Glomerular visceral epithelial cell (primary cell): ENCODE measurements at regions not wholly inside any gene's neighbourhood (a gene's known extent, or its start where the extent isn't known, plus 50 kb on each side); places are given as distances from the start of the nearest gene placed in this dataset.
"Not testable (repeated sequence)": the region's sequence is repeated elsewhere in the genome, so short reads cannot be mapped to it uniquely, and the experiment has no call there.

Source experiments
- DNase-seq: peaks from one replicate; pipeline ENCODE4 v3.0.0-alpha.2; 2016; ENCODE audit errors: extremely low spot score

DNA sequence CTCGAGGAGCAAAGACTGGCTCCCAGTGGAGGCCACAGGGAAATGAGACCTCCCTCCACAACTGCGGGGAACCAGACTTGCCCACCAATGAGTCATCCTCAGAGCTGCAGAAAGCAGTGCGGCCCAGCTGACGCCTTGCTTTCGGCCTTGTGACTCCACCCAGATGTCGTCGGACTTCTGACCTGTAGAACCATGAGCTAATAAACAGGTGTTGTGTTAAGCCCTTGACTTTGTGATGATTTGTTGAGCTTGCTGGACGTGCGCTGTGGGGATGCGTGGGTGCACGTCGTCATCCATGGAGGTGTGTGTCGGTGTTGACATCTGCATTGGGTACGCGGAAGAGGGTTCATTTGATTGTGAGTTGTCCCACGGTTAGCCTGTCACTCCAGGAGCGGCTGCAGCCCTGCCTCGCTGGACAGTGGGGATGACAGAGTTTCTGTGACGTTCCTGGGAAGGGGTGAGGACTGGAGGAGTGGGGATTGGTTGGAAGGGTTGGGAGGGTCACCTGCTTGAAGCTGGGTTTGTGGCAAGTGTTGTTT is 154.1 kb downstream of the SH3BP4 start:
- DNase-seq, result peak; percentile 17

DNA sequence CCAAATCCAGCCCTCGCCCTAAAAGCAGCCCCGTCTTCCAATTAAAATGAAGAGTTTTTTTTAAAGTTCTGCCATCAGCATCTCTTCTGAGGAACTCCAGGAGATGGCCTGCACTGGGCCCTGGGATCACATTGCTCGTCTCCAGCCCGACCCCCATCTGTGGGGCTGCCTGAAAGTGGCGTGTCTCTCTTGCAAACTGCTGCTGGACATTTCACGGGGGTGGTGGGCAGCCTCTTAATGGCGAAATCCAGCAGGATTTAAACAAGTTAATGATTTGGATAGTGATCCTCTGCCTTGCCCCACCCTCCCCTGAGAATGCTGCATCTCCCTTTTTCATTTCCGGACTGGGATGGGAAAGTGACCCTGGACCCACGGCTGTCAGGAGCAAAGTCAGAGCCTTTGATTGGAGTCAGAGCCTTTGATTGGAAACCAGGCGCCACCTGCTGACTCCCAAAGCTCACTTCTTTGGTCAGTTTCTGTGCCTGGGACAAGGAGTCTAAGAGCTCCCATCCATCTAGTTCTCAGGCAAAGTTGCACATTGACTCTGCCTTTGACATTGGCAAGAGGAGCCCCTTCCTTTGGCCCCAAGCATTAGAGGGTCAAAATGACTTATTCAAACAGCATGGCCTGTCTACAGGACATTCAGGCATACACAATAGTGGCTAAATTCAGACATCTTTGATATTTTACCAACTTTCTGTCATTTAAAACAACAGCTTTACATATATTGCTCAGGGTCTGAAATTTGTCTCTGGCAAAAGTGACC is 155.2 kb downstream of the SH3BP4 start:
- DNase-seq, result peak; percentile 79

DNA sequence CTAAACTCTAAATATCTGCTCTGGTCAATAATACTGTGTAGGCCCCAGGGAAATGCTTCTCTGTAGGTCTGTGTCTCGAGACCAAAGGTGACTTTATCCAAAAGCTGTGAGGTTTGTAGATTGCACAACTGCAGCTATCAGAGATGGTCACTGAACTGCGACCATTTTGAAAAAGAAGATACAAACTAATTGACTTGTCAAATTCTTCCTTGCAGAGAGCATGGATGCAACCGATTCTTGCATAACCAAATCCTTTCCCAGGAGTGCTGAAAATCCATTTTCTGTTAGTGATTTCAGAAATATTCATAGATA is 155.8 kb downstream of the SH3BP4 start:
- DNase-seq, result no peak

DNA sequence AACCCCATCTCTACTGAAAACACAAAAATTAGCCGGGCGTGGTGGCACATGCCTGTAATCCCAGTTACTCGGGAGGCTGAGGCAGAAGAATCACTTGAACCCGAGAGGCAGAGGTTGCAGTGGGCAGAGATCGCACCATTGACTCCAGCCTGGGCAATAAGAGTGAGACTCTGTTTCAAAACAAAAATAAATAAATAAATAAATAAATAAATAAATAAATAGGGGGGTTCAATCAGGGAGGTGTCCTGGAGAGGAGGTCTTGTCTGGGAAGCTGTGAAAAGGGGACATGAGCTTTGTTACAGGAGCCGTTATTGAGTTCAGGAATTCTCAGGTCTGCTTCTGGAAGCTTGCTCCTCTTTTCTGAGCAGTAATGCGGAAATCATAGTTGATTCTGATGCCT is 157.7 kb downstream of the SH3BP4 start:
- DNase-seq, result not testable (repeated sequence)

DNA sequence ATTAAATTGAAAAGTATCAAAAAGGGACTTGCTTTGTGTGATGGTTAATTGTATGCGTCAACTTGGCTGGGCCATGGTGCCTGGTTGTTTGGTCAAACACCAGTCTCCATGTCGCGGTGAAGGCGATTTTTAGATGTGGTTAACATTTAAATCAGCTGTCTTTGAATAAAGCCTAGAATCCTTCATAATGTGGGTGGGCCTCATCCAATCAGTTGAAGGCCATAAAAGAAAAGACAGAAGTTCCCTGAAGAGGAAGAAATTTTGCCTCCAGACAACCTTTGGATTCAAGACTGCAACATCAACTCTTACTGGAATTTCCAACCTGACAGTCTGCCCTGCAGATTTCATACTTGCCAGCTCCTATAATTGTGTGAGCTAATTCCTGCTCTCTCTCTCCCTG is 160.5 kb downstream of the SH3BP4 start:
- no peak for DNase-seq

DNA sequence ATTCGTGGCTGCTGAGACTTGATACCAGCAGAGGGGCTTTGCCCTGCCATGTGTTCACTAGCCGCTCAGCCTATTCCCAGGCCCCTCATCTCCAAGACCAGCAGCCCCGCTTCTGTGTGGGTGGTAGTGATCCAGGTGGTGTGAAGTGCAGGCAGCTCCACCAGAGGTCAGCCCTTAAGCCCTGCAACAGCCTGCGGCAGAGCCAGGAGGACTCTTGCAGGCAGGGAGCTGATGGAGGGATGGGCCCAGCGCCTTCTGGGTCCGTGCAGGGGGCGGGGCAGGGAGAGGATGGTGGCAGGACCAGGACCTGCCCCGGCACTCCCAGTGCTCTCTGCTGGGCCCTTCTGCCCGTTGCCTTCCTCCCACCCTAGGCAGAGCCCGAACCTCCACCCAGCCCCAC is 162.0 kb downstream of the SH3BP4 start:
- no peak for DNase-seq

DNA sequence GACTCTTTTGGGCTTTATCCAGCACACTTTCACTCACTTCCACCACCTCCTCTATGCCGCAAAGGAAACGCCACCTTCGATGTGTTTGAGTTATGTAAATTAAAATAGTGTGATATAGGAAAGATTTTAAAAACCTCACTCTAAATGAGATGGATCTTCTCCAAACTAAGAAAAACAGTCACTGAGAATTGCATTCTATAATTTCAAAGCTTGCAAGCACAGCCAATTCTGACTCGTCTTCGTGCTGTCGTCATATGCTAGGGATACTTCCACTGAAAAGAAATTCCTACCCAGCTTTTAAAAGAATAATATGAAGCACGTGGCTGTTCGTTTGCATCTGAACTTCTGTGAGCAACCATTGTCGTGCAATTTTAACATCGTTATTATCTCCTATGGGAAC is 162.5 kb downstream of the SH3BP4 start:
- DNase-seq, result no peak

DNA sequence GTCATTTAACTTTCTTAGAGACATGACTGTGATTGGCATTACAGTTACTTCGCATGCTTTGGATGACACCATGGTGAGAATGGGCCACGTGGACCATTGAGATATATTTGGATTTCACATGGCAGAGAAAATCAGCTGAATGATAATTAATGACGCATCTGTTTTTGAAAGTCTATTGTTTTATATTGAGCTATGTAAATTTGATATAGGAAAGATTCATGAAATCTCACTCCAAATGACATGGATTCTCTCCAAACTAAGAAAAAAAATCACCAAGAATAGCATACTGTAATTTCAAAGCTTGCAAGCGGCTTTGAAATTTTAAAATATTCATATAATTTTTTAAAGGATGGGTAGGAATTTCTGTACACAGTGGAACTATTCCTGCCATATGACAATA is 163.7 kb downstream of the SH3BP4 start:
- DNase-seq, result no peak

DNA sequence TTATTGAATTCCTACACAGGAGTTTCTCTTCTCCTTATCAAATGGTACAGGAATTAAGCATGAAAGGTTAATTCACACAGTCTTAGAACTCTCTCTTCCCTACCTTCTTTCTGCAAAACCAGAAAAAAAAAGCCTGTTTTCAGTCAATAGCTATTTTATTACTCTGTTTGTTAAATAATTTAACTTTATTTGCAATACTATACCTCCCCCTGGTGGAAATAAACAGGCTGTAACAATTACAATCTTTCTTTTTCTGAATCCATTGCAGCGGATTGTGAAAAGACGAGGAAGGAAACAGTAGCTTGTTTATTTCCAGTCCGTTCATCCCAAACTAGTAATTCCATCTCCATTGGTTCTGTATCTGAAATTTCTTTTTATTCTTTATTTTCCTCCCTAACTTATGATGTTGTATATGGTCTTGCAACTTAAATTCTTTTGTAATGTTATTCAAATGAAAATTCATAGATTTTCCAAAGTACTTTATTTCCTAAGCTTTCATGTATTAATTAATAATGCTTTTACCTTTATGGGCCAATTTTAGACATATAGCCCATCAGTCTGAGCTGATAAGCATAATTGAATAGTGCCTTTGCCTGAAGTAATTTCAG is 165.2 kb downstream of the SH3BP4 start:
- DNase-seq, result peak; percentile 59

DNA sequence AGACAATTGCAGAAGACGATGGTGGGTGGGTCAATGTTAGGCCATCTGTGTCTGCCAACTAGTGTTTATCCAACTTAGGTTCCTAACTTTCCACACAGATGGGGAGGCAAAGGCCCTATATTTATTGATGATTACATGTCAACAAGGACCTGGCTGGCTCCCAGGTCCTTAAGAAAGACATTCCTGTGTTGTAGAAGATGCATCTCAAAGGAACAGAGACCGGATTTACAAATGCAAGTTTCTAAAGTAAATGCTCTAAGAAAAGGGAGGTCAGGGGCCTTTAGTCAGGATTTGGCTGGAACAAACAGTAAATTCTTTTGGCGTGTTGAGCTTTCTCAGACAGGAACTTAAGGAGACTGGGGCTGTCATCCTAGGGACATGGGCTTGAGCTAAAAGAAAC is 175.0 kb downstream of the SH3BP4 start:
- no peak for DNase-seq

DNA sequence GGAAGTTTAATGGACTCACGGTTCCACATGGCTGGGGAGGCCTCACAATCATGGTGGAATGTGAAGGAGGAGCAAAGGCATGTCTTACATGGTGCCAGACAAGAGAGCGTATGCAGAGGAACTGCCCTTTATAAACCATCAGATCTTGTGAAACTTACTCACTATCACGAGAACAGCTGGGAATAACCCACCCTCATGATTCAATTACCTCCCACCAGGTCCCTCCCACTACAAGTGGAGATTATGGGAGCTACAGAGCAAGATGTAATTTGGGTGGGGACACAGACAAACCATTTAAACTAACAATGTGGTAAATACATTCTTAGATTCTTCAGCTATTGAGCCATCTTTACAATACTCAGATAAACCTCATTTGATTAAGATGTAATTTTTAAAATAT is 176.1 kb downstream of the SH3BP4 start:
- DNase-seq, result no peak

DNA sequence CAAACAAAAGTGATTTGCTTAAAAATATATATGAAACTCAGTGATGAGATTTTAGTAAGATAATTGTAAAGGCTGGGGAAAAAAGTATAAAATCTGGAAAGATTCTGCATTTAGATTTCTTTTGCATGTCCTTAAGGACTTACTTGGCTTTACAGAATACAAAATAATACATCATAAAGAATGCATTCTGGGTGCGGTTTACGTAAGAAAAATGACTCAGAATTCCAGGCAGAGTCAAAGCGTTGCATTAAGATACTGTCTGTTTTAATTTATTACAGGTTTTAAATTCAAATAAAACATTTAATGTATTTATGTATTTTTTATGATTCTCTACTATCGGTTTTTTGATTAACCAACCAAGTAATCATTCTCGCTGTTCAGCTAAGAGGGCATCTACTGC is 178.0 kb downstream of the SH3BP4 start:
- no peak for DNase-seq

DNA sequence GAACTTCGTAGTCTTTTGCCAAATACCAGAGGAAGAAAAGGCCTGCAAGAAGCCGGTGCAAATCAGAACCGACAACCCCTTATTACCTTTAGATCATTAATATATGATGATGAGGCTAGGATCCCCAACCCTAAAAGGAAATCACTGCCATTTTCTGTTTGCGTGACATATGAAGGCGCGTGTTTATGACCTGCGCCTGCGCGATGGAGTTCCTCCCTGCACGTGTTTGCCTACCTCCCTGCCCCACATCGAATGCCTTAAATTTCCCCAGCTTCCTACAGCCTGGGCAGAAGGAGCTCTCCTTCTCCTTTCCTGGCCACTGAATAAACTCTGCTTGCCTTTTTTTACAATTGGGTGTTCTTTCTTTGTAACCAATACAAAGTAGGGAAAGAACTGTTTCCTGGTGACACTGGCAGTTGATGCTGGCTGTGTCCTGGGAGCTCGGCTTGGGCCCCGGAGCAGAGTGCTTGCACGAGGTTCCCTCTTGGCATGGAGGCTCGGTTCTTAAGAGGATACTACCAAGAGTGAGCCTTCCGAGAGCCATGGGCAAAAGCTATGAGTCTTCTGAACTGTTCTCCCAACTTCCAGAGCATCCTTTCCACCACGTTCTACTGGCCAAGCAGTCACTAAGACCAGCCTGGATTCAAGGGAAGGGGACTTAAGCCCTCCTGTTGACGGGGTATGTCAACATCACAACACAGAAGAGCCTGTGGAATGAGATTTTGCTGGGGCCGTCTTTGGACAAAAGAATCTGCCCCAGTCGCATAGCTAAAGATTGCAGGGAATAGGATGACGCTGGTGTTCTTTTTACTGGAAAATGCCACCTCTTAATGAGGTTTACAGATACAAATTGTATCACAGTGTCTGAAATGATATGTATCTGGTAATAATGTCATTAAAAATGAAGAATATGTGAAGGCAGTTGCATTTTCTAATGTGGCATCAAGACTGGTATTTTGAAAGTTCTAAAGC is 179.8 kb downstream of the SH3BP4 start:
- no peak for DNase-seq

DNA sequence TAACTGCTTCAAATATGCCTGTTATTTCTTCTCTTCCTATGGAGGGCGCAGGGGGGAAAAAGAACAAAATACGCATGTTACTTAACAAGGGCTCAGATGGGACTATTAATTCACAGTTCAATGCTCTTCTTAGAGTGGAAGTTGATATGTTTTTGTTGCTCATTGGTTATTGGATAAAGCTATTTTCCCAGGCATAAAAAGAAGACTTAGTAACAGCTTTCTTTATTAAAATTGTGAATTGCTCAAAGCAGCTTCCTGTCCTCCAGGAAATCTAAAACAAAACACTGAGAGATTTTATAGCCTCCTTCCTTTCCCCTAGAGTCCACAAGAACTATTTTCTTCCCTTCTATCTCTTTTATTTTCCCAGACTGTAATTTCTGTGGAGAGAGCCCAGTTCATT is 180.8 kb downstream of the SH3BP4 start:
- no peak for DNase-seq

DNA sequence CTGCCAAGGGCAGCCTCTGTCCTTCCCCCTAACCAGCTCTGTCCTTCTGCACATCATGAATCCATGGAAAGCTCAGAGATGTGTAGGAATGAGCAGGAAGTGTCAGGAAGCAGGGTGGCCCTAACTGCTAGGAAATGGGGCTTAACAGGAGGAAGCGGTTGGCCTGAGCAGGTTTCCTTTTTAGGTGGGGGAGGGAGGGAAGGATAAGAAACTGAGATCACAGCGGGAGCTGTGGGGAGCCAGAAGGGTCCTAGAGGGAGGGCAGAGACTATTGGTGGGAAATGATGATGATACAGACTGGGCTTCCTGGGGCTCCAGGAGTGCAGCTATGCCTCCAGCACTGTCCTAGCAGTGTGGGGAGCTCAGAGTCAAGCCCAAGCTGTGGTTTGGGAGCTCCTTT is 182.0 kb downstream of the SH3BP4 start:
- no peak for DNase-seq

DNA sequence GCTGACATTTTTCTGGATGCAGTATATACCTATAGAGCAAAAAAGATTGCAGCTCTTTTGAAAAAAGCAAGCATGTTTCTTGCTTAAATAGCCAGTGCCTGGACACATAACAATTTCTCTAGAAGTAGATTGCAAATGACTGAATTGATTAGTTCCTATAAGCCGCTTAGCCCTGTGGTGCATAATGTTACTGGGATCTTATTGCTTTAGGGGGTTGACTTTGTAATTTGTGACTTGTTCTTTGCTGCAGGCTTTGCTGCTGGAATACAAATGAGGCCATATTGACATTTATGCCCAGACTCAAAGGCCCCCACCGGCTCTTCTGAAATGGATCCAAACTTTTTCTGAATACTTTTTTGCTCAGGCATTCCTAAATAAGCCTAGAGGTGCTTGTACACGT is 182.6 kb downstream of the SH3BP4 start:
- DNase-seq, result no peak

DNA sequence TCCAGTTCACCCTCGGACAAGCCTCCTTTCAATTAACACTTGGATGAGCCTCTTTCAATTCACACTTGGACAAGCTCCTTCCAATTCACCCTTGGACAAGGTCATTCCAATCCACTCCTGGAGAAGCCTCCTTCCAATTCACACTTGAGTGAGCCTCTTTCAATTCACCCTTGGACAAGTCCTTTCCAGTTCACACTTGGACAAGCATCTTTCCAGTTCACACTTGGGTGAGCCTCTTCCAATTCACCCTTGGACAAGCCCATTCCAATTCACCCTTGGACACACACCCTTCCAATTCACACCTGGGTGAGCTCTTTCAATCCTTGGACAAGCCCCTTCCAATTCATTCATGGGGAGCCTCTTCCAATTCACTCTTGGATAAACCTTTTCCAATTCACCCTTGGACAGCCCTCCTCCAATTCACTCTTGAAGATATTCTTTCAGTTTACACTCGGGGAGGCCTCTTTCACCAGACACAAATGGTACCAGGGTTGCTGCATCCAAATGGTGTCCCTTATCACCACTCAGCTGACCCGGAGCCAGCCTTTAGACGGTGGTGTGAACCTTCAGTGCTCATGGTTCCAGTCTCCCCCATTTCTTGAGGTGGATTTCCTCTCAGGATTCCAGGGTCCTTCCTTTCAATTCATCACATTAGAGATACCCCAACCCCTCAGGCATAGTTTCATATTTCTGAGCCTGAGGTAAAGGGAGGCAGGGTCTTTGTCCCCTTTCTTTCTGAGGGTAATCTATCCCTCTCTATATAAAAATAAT is 183.6 kb downstream of the SH3BP4 start:
- no peak for DNase-seq

DNA sequence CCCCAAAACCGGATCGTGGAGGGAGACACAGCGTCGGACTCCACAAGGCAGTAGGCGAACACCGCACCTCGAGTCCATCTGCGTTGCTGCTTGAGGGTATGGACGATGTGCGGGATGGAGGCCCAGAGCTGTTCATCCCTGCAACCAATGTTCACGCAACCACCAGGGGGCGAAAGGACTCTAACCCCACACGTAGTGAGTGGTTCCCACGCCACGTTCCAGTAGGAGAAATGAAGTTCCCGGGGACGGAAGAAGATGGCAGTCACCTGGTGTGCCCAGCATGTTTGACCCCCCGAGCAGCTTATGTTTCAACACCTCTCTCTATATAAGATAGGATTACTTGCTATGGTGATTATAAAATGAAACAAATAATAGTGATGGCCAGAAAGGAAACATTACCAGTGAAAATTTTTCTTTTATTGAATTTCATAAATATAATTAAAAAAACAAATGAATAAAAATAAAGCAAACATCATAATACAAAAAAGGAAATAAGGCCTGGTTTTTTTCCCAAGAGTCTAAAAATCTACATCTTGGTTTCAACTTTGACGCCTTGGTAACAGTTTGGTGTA is 184.3 kb downstream of the SH3BP4 start:
- DNase-seq, result peak; percentile 78

DNA sequence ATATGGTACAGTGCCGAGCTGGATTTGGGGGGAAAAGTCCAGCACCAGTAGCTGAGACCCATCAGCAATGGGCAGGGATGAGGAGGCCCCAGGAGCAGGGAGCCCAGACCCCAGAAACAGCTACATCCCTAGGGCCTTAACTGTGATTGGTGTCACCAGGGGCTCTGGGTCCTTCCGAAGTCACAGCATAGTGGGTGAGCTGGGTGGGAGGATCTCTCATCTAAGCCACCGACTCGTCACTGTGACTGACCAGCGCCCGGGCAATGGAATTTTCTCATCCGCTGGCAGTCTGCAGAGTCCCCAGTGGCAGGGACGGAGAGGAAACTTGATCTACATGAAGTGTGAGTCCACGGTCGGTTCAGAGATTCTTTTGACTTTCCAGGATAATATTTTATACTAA is 186.5 kb downstream of the SH3BP4 start:
- no peak for DNase-seq

DNA sequence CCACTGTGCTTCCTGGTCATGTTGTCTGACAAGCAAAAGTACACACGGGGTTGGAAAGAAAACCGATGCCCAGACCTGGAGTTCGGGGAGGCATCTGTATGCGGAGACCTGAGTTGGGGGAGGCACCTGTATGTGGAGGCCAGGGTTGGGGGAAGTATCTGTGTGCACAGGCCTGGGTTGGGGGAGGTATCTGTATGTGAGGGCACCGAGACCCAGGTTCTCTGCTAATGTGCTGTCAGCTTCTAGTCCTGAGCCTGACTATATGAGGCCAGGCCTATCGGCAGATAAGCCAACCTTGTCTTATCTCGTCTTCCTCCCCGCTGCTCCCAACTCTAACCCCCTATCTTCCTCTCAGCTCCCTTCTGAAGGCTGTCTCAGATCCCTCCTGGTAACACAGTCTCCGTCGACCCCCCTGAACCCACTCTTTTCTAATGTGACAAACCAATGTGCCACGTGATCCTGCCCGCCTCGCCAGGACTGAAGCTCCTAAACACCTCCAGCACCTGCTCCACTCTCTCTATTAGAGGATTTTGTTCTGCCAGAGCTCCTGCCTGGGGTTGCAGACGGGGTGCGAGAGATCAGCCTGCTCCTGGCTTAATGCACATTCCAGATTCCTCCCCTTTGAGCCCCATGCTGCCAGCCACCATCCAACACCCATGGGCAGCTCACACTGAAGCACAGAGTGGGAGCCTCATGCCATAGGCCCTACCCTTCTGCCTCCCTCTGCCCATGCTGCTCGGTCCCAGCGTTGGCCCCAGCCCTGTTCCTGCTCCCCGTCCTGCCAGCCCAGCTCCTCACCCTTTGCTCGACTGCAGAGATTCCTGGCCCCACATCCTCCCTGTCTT is 188.4 kb downstream of the SH3BP4 start:
- DNase-seq, result no peak

DNA sequence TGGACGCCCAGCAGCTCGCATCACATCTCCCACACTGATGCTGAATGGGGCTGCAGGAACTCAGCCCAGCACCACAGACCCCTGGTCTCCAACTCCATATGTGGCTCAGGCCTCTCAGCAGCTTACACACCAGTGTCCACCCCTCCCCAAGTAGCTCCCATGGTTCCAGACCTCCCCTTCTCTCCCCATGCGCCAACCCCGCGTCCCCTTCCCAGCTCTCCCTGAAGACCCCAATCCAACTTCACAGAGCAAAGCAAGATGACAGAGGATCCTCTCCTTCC is 188.9 kb downstream of the SH3BP4 start:
- DNase-seq, result no peak
